ENCODE measurements at regions not wholly inside any gene's neighbourhood (a gene's known extent, or its start where the extent isn't known, plus 50 kb on each side); places are given as distances from the start of the nearest gene placed in this dataset.

GRCh38 chr1:164343189-164343588, 215.8 kb upstream of the PBX1 start:
- no peak for FAIRE-seq
- no peak for TF ChIP-seq CTCF (IDR thresholded peaks at IDR 0.05; ENCODE audit: insufficient read depth, missing control alignments)
- DNase-seq (ENCODE audit: insufficient read length, low spot score) = no peak

- DNase-seq (ENCODE audit: insufficient read length, low spot score) = no peak
- no peak for TF ChIP-seq CTCF (IDR thresholded peaks at IDR 0.05; ENCODE audit: insufficient read depth, missing control alignments)
- peak; percentile 90 for FAIRE-seq
These were observed 211.0 kb upstream of the PBX1 start for GRCh38 chr1:164347980-164348379.

- DNase-seq (ENCODE audit: insufficient read length, low spot score) (no peak), FAIRE-seq (no peak)
- no peak for TF ChIP-seq CTCF (IDR thresholded peaks at IDR 0.05; ENCODE audit: insufficient read depth, missing control alignments)
These were observed 202.5 kb upstream of the PBX1 start for GRCh38 chr1:164356511-164356910.

GRCh38 chr1:164360265-164360664, 198.7 kb upstream of the PBX1 start:
- FAIRE-seq (peak; percentile 6), DNase-seq (ENCODE audit: insufficient read length, low spot score) (no peak)
- no peak for TF ChIP-seq CTCF (IDR thresholded peaks at IDR 0.05; ENCODE audit: insufficient read depth, missing control alignments)

GRCh38 chr1:164361927-164362326, 197.1 kb upstream of the PBX1 start:
- FAIRE-seq (no peak), DNase-seq (ENCODE audit: insufficient read length, low spot score) (no peak)
- no peak for TF ChIP-seq CTCF (IDR thresholded peaks at IDR 0.05; ENCODE audit: insufficient read depth, missing control alignments)

- DNase-seq (ENCODE audit: insufficient read length, low spot score) = no peak
- no peak for FAIRE-seq
- TF ChIP-seq CTCF (IDR thresholded peaks at IDR 0.05; ENCODE audit: insufficient read depth, missing control alignments) = no peak
These were observed 195.0 kb upstream of the PBX1 start for GRCh38 chr1:164363980-164364379.

GRCh38 chr1:164366014-164366413, 193.0 kb upstream of the PBX1 start:
- FAIRE-seq (peak; percentile 51), DNase-seq (ENCODE audit: insufficient read length, low spot score) (no peak)
- no peak for TF ChIP-seq CTCF (IDR thresholded peaks at IDR 0.05; ENCODE audit: insufficient read depth, missing control alignments)

Measured in D721Med (cell line).